A549 (cell line): ENCODE measurements at regions not wholly inside any gene's neighbourhood (a gene's known extent, or its start where the extent isn't known, plus 50 kb on each side); places are given as distances from the start of the nearest gene placed in this dataset.

Source experiments
- ATAC-seq, 2 experiments: fragments of 200-7000 bp in 1 of 2; fragments of >200 bp in 1 of 2; cut with Nextera tagmentation in 1 of 2; cut with Tn5 transposase in 1 of 2; 3 replicates each; pipeline versions ENCODE4 v1.8.0 to v1.9.1; 2018 to 2020; ENCODE audit warnings: mild to moderate bottlenecking in 1 of 2, moderate library complexity in 1 of 2
- CTCF ChIA-PET: fragments of 300-600 bp; sonication (Branson Sonifier 250); formaldehyde crosslinking; extraction: SDS; loops from one replicate; lab custom pipeline; 2021; ENCODE audit warnings: antibody characterized with exemption, inconsistent platforms; lab: Yijun Ruan, JAX
- POLR2A ChIA-PET: fragments of 350-600 bp; formaldehyde crosslinking; extraction: SDS; loops from one replicate; lab custom pipeline; 2021; ENCODE audit warnings: antibody characterized with exemption, inconsistent platforms; lab: Yijun Ruan, JAX
- DNase-seq, 2 experiments: peaks; one replicate each; pipeline versions ENCODE4 v3.0.0 to v3.0.0-alpha.2; 2011 to 2016; ENCODE audit warnings: low read depth in 1 of 2, low spot score in 1 of 2
- FAIRE-seq: peaks from 2 replicates; lab custom pipeline; 2011; peaks lifted over from hg19 to GRCh38; lab: Jason Lieb, UNC
- H3K27ac ChIP-seq, 2 experiments: fragments of >200 bp; sonication (Bioruptor Twin); formaldehyde crosslinking; 3 replicates each; pipeline ENCODE4 v1.5.1; 2016 to 2017
- H3K4me1 ChIP-seq: fragments of >200 bp; sonication (Bioruptor Twin); formaldehyde crosslinking; 3 replicates; pipeline ENCODE4 v1.6.1; 2016
- H3K4me2 ChIP-seq: fragments of >200 bp; sonication (Bioruptor Twin); formaldehyde crosslinking; 3 replicates; pipeline ENCODE4 v1.6.1; 2016
- H3K4me3 ChIP-seq: fragments of >200 bp; sonication (Bioruptor Twin); formaldehyde crosslinking; 3 replicates; pipeline ENCODE4 v1.5.1; 2016
- H3K9me3 ChIP-seq: fragments of >200 bp; sonication (Bioruptor Twin); formaldehyde crosslinking; 3 replicates; pipeline ENCODE4 v1.6.1; 2016
- BHLHE40 ChIP-seq: IDR thresholded peaks from 2 replicates; pipeline ENCODE4 v1.6.1; 2012; ENCODE audit warnings: low read depth, low read length, inconsistent platforms
- CHD4 ChIP-seq: fragments of 200-600 bp; sonication (generic); IDR thresholded peaks from 2 replicates; pipeline ENCODE4 v1.6.1; 2016; ENCODE audit warnings: antibody characterized with exemption, mild to moderate bottlenecking, borderline replicate concordance
- EHMT2 ChIP-seq: fragments of 200-600 bp; sonication (generic); IDR thresholded peaks from 2 replicates; pipeline ENCODE4 v1.6.1; 2016; ENCODE audit warnings: antibody characterized with exemption, low read depth, mild to moderate bottlenecking, moderate library complexity
- ESRRA ChIP-seq: fragments of 150-350 bp; IDR thresholded peaks from 2 replicates; pipeline ENCODE4 v1.6.1; 2014; ENCODE audit warnings: mild to moderate bottlenecking, low read length, borderline replicate concordance
- HMGXB4 ChIP-seq: fragments of 250-450 bp; sonication (Bioruptor Pico); IDR thresholded peaks from 2 replicates; pipeline ENCODE4 v1.5.0; 2021; ENCODE audit warnings: mild to moderate bottlenecking, moderate library complexity, borderline replicate concordance
- HOXA7 ChIP-seq: fragments of 250-450 bp; sonication (Bioruptor Pico); IDR thresholded peaks from 2 replicates; pipeline ENCODE4 v1.5.0; 2020; ENCODE audit warnings: mild to moderate bottlenecking, moderate library complexity
- HOXB5 ChIP-seq: fragments of 250-450 bp; sonication (Bioruptor Pico); IDR thresholded peaks from 2 replicates; pipeline ENCODE4 v1.5.0; 2020; ENCODE audit warnings: mild to moderate bottlenecking, moderate library complexity
- NFE2L2 ChIP-seq: fragments of 150-350 bp; conservative IDR thresholded peaks from 2 replicates; pipeline ENCODE4 v1.6.1; 2014; ENCODE audit warnings: low read length
- NPAS2 ChIP-seq: fragments of 250-450 bp; sonication (Bioruptor Pico); IDR thresholded peaks from 2 replicates; pipeline ENCODE4 v1.8.0; 2022; ENCODE audit warnings: mild to moderate bottlenecking, moderate library complexity, borderline replicate concordance
- NR3C1 ChIP-seq: fragments of >200 bp; sonication (Bioruptor Twin); formaldehyde crosslinking; IDR thresholded peaks from 3 replicates; pipeline ENCODE4 v1.6.1; 2017
- RFX5 ChIP-seq: fragments of 450-650 bp; IDR thresholded peaks from 2 replicates; pipeline ENCODE4 v1.7.1; 2014; ENCODE audit warnings: antibody characterized with exemption, mild to moderate bottlenecking, moderate library complexity
- RNF2 ChIP-seq: fragments of 200-600 bp; sonication (generic); IDR thresholded peaks from 2 replicates; pipeline ENCODE4 v1.6.1; 2016; ENCODE audit warnings: low read depth, mild to moderate bottlenecking, antibody characterized with exemption, moderate library complexity, borderline replicate concordance
- SMC3 ChIP-seq: fragments of >200 bp; sonication (Bioruptor Twin); formaldehyde crosslinking; IDR thresholded peaks from 3 replicates; pipeline ENCODE4 v1.6.1; 2018; ENCODE audit warnings: inconsistent platforms
- TP53 ChIP-seq: fragments of 250-450 bp; sonication (Bioruptor Pico); IDR thresholded peaks from 2 replicates; pipeline ENCODE4 v1.5.0; 2021; ENCODE audit warnings: mild to moderate bottlenecking, moderate library complexity
- ZNF302 ChIP-seq: fragments of 250-450 bp; sonication (Bioruptor Pico); IDR thresholded peaks from 2 replicates; pipeline ENCODE4 v1.9.0; 2021; ENCODE audit warnings: inconsistent platforms, mild to moderate bottlenecking, moderate library complexity
- WGBS: methylation state at CpG from one replicate; pipeline ENCODE4 v1.1.6; 2017; ENCODE audit errors: missing lambda C conversion rate; 5-methylcytosine and 5-hydroxymethylcytosine counted together
- TF ChIP-seq, protein P1 (sequence below): fragments of 150-350 bp; IDR thresholded peaks from 2 replicates; pipeline ENCODE4 v1.6.1; 2014; ENCODE audit warnings: low read depth, mild to moderate bottlenecking, low read length
- TF ChIP-seq, protein P2 (sequence below): fragments of 200-600 bp; sonication (generic); IDR thresholded peaks from 2 replicates; pipeline ENCODE4 v1.6.1; 2016; ENCODE audit warnings: antibody characterized with exemption, mild to moderate bottlenecking, moderate library complexity

GRCh38 chr6:170032706-170033309, 258.1 kb downstream of the DLL1 start (continued):
- TF ChIP-seq HMGXB4 (CRISPR knock-in tag) (no peak), TP53 (CRISPR knock-in tag) (no peak)
- TF ChIP-seq, protein P1, sequence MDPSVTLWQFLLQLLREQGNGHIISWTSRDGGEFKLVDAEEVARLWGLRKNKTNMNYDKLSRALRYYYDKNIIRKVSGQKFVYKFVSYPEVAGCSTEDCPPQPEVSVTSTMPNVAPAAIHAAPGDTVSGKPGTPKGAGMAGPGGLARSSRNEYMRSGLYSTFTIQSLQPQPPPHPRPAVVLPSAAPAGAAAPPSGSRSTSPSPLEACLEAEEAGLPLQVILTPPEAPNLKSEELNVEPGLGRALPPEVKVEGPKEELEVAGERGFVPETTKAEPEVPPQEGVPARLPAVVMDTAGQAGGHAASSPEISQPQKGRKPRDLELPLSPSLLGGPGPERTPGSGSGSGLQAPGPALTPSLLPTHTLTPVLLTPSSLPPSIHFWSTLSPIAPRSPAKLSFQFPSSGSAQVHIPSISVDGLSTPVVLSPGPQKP: no peak

DNA sequence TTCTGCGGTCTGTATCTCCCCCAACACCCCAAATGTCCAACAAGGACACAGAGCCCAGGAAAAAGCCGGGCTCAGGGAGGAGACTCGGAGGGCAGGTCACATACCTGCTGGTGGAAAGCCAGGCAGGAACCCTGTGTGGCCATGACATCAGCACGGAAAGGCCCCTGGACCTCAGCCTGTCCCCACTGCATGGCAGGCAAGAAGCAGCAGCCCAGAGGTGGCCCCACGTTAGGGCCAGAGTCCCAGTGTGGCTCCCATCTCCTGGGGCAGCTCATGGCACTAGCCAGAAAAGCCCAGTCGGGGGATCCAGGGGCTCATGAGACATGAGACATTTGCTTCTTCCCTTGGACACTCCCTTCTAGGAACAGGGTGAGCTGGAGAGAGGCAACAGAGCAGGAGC, 258.7 kb downstream of the DLL1 start:
- H3K4me1 ChIP-seq: no peaks in the 10 kb centered on the region
- no peak overlapping the region for H3K4me3 ChIP-seq
- TF ChIP-seq, protein P2, sequence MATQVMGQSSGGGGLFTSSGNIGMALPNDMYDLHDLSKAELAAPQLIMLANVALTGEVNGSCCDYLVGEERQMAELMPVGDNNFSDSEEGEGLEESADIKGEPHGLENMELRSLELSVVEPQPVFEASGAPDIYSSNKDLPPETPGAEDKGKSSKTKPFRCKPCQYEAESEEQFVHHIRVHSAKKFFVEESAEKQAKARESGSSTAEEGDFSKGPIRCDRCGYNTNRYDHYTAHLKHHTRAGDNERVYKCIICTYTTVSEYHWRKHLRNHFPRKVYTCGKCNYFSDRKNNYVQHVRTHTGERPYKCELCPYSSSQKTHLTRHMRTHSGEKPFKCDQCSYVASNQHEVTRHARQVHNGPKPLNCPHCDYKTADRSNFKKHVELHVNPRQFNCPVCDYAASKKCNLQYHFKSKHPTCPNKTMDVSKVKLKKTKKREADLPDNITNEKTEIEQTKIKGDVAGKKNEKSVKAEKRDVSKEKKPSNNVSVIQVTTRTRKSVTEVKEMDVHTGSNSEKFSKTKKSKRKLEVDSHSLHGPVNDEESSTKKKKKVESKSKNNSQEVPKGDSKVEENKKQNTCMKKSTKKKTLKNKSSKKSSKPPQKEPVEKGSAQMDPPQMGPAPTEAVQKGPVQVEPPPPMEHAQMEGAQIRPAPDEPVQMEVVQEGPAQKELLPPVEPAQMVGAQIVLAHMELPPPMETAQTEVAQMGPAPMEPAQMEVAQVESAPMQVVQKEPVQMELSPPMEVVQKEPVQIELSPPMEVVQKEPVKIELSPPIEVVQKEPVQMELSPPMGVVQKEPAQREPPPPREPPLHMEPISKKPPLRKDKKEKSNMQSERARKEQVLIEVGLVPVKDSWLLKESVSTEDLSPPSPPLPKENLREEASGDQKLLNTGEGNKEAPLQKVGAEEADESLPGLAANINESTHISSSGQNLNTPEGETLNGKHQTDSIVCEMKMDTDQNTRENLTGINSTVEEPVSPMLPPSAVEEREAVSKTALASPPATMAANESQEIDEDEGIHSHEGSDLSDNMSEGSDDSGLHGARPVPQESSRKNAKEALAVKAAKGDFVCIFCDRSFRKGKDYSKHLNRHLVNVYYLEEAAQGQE: no peak
- no peak for TF ChIP-seq RNF2
- no peak for TF ChIP-seq ZNF302
- no peak for TF ChIP-seq EHMT2
- TF ChIP-seq HOXA7 (CRISPR knock-in tag): no peak
- no peak for TF ChIP-seq CHD4
- TF ChIP-seq SMC3: no peak
- TF ChIP-seq HOXB5: no peak
- TF ChIP-seq NPAS2 (CRISPR knock-in tag): no peak
- no peak for TF ChIP-seq NR3C1
- TF ChIP-seq BHLHE40: no peak
- TF ChIP-seq HMGXB4 (CRISPR knock-in tag): no peak
- TF ChIP-seq NFE2L2: no peak
- no peak for TF ChIP-seq RFX5
- TF ChIP-seq ESRRA: no peak
- ChIA-PET POLR2A (no interaction called here), CTCF (no interaction called here)
- WGBS: 20% methylated on average over 3 of the region's 6 CpGs
- ATAC-seq (no peak), DNase-seq (no peak), FAIRE-seq (no peak)
- no peak overlapping the region for H3K27ac ChIP-seq
- H3K9me3 ChIP-seq: no peaks in the 10 kb centered on the region
- no peak overlapping the region for H3K4me2 ChIP-seq
